ENCODE measurements at regions not wholly inside any gene's neighbourhood (a gene's known extent, or its start where the extent isn't known, plus 50 kb on each side); places are given as distances from the start of the nearest gene placed in this dataset.

- TF ChIP-seq, protein P1, sequence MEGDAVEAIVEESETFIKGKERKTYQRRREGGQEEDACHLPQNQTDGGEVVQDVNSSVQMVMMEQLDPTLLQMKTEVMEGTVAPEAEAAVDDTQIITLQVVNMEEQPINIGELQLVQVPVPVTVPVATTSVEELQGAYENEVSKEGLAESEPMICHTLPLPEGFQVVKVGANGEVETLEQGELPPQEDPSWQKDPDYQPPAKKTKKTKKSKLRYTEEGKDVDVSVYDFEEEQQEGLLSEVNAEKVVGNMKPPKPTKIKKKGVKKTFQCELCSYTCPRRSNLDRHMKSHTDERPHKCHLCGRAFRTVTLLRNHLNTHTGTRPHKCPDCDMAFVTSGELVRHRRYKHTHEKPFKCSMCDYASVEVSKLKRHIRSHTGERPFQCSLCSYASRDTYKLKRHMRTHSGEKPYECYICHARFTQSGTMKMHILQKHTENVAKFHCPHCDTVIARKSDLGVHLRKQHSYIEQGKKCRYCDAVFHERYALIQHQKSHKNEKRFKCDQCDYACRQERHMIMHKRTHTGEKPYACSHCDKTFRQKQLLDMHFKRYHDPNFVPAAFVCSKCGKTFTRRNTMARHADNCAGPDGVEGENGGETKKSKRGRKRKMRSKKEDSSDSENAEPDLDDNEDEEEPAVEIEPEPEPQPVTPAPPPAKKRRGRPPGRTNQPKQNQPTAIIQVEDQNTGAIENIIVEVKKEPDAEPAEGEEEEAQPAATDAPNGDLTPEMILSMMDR (IDR thresholded peaks at IDR 0.05): no peak
- TF ChIP-seq POLR2A (IDR thresholded peaks at IDR 0.05; ENCODE audit: low read depth) (no peak), POLR2AphosphoS5 (IDR thresholded peaks at IDR 0.05) (no peak)
These were observed 107.6 kb upstream of the STK26 start for GRCh38 chrX:131915488-131915887.
